NCI-H2107 (cell line): ENCODE measurements at regions not wholly inside any gene's neighbourhood (a gene's known extent, or its start where the extent isn't known, plus 50 kb on each side); places are given as distances from the start of the nearest gene placed in this dataset.
"Not testable (repeated sequence)": the region's sequence is repeated elsewhere in the genome, so short reads cannot be mapped to it uniquely, and the experiment has no call there.

Source experiments
- DNase-seq: peaks from one replicate; lab custom pipeline; 2025; lab: John Stamatoyannopoulos, UW

- DNase-seq = not testable (repeated sequence)
Observed at GRCh38 chr14:86064595-86064994, 534.7 kb downstream of the FLRT2 start.

GRCh38 chr14:86057018-86057667 is 527.2 kb downstream of the FLRT2 start:
- peak; percentile 22 for DNase-seq

- DNase-seq = no peak
Observed at GRCh38 chr14:86055512-86056075, 525.6 kb downstream of the FLRT2 start.

- DNase-seq = no peak
Observed at GRCh38 chr14:86052868-86053267, 522.9 kb downstream of the FLRT2 start.

GRCh38 chr14:86050757-86051156 is 520.8 kb downstream of the FLRT2 start:
- DNase-seq = no peak

- no peak for DNase-seq
Observed at GRCh38 chr14:86050072-86050683, 520.2 kb downstream of the FLRT2 start.

- DNase-seq = no peak
Observed at GRCh38 chr14:86039176-86039575, 509.2 kb downstream of the FLRT2 start.

- DNase-seq = peak; percentile 5
Observed at GRCh38 chr14:86038387-86039042, 508.6 kb downstream of the FLRT2 start.

GRCh38 chr14:86035882-86036281 is 505.9 kb downstream of the FLRT2 start:
- DNase-seq = no peak

- no peak for DNase-seq
Observed at GRCh38 chr14:86027990-86028389, 498.0 kb downstream of the FLRT2 start.

- no peak for DNase-seq
Observed at GRCh38 chr14:86027144-86027543, 497.2 kb downstream of the FLRT2 start.

GRCh38 chr14:86022031-86022629 is 492.2 kb downstream of the FLRT2 start:
- no peak for DNase-seq

GRCh38 chr14:86020841-86021240 is 490.9 kb downstream of the FLRT2 start:
- DNase-seq = no peak

- DNase-seq = no peak
Observed at GRCh38 chr14:86015941-86016340, 486.0 kb downstream of the FLRT2 start.

GRCh38 chr14:86015511-86015910 is 485.6 kb downstream of the FLRT2 start:
- DNase-seq = no peak

GRCh38 chr14:86013641-86014040 is 483.7 kb downstream of the FLRT2 start:
- DNase-seq = no peak

- DNase-seq = no peak
Observed at GRCh38 chr14:86012461-86012860, 482.5 kb downstream of the FLRT2 start.

- DNase-seq = no peak
Observed at GRCh38 chr14:86003998-86004397, 474.1 kb downstream of the FLRT2 start.

- DNase-seq = no peak
Observed at GRCh38 chr14:85996551-85996950, 466.6 kb downstream of the FLRT2 start.

GRCh38 chr14:85991156-85991555 is 461.2 kb downstream of the FLRT2 start:
- no peak for DNase-seq

GRCh38 chr14:85987907-85988306 is 458.0 kb downstream of the FLRT2 start:
- no peak for DNase-seq

GRCh38 chr14:85987292-85987691 is 457.3 kb downstream of the FLRT2 start:
- DNase-seq = no peak
